ENCODE measurements at regions not wholly inside any gene's neighbourhood (a gene's known extent, or its start where the extent isn't known, plus 50 kb on each side); places are given as distances from the start of the nearest gene placed in this dataset.

GRCh38 chr1:106619080-106619826 lies 437.2 kb upstream of the PRMT6 start:
- DNase-seq = no peak

GRCh38 chr1:106619827-106620134 lies 436.7 kb upstream of the PRMT6 start:
- DNase-seq = no peak

- no peak for DNase-seq
Measured at GRCh38 chr1:106620521-106620954, 435.9 kb upstream of the PRMT6 start.

GRCh38 chr1:106621853-106622252 lies 434.6 kb upstream of the PRMT6 start:
- DNase-seq = no peak

- no peak for DNase-seq
Measured at GRCh38 chr1:106637566-106637965, 418.9 kb upstream of the PRMT6 start.

- no peak for DNase-seq
Measured at GRCh38 chr1:106646261-106646784, 410.2 kb upstream of the PRMT6 start.

- no peak for DNase-seq
Measured at GRCh38 chr1:106646816-106647215, 409.7 kb upstream of the PRMT6 start.

- DNase-seq = no peak
Measured at GRCh38 chr1:106651028-106651762, 405.3 kb upstream of the PRMT6 start.

- no peak for DNase-seq
Measured at GRCh38 chr1:106659490-106660244, 396.8 kb upstream of the PRMT6 start.

- DNase-seq = no peak
Measured at GRCh38 chr1:106675558-106675957, 380.9 kb upstream of the PRMT6 start.

GRCh38 chr1:106676021-106676420 lies 380.5 kb upstream of the PRMT6 start:
- DNase-seq = no peak

GRCh38 chr1:106677181-106677580 lies 379.3 kb upstream of the PRMT6 start:
- no peak for DNase-seq

GRCh38 chr1:106677721-106678120 lies 378.8 kb upstream of the PRMT6 start:
- DNase-seq = no peak

- DNase-seq = no peak
Measured at GRCh38 chr1:106678279-106679050, 378.0 kb upstream of the PRMT6 start.

- no peak for DNase-seq
Measured at GRCh38 chr1:106680216-106680615, 376.3 kb upstream of the PRMT6 start.

GRCh38 chr1:106680776-106681344 lies 375.6 kb upstream of the PRMT6 start:
- DNase-seq = no peak

- no peak for DNase-seq
Measured at GRCh38 chr1:106681939-106682522, 374.4 kb upstream of the PRMT6 start.

GRCh38 chr1:106688446-106688845 lies 368.0 kb upstream of the PRMT6 start:
- DNase-seq = no peak

GRCh38 chr1:106698660-106699059 lies 357.8 kb upstream of the PRMT6 start:
- no peak for DNase-seq

GRCh38 chr1:106699433-106699832 lies 357.0 kb upstream of the PRMT6 start:
- DNase-seq = no peak

- no peak for DNase-seq
Measured at GRCh38 chr1:106700211-106700610, 356.3 kb upstream of the PRMT6 start.

GRCh38 chr1:106705971-106706370 lies 350.5 kb upstream of the PRMT6 start:
- DNase-seq = no peak
